ENCODE measurements at regions not wholly inside any gene's neighbourhood (a gene's known extent, or its start where the extent isn't known, plus 50 kb on each side); places are given as distances from the start of the nearest gene placed in this dataset.

GRCh38 chr16:80024443-80024842 is 423.9 kb upstream of the MAF start:
- no peak overlapping the region for H3K27ac Mint-ChIP-seq
- H3K4me1 Mint-ChIP-seq, result peaks cover 16 to 17% of the 10 kb centered on the region in 2 donors
- peaks cover 0 to 3% of the 10 kb centered on the region in 2 donors for H3K27me3 Mint-ChIP-seq (ENCODE audit: low read depth in 2 of 2)
- no peak overlapping the region for H3K4me3 Mint-ChIP-seq
- Histone ChIP-seq H3K4me1 (ENCODE audit: control insufficient read depth, insufficient read depth, low read length) (peaks cover 9% of the 10 kb centered on the region), H3K36me3 (ENCODE audit: control insufficient read depth, insufficient read depth, low read length) (no peaks in the 10 kb centered on the region), H3K27ac (ENCODE audit: low read length) (no peak overlapping the region), H3K4me3 (ENCODE audit: low read length) (no peak overlapping the region), H3K9me3 (ENCODE audit: control insufficient read depth, insufficient read depth, low read length) (no peaks in the 10 kb centered on the region), H3K27me3 (ENCODE audit: control insufficient read depth, insufficient read depth, low read length) (no peaks in the 10 kb centered on the region)
- TF ChIP-seq CTCF (IDR thresholded peaks at IDR 0.05), result no peak
- no peak for ATAC-seq
- no peak for DNase-seq
- intact Hi-C loops (cut with micrococcal nuclease), result no loop called here
- WGBS (ENCODE audit: insufficient coverage), result 95% methylated on average over 3 of the region's 3 CpGs
- H3K9me3 Mint-ChIP-seq, result no peaks in the 10 kb centered on the region
- H3K36me3 Mint-ChIP-seq, result no peaks in the 10 kb centered on the region

GRCh38 chr16:80023865-80024264 is 423.3 kb upstream of the MAF start:
- Histone ChIP-seq H3K27ac (ENCODE audit: low read length) (no peak overlapping the region), H3K27me3 (ENCODE audit: control insufficient read depth, insufficient read depth, low read length) (no peaks in the 10 kb centered on the region), H3K4me3 (ENCODE audit: low read length) (no peak overlapping the region), H3K9me3 (ENCODE audit: control insufficient read depth, insufficient read depth, low read length) (no peaks in the 10 kb centered on the region), H3K36me3 (ENCODE audit: control insufficient read depth, insufficient read depth, low read length) (no peaks in the 10 kb centered on the region), H3K4me1 (ENCODE audit: control insufficient read depth, insufficient read depth, low read length) (peaks cover 9% of the 10 kb centered on the region)
- 88% methylated on average over 2 of the region's 2 CpGs for WGBS (ENCODE audit: insufficient coverage)
- Mint-ChIP-seq H3K4me1 (peaks cover 13 to 15% of the 10 kb centered on the region in 2 donors), H3K27me3 (ENCODE audit: low read depth in 2 of 2) (peaks cover 0 to 3% of the 10 kb centered on the region in 2 donors), H3K36me3 (no peaks in the 10 kb centered on the region), H3K9me3 (no peaks in the 10 kb centered on the region), H3K4me3 (no peak overlapping the region), H3K27ac (no peak overlapping the region)
- TF ChIP-seq CTCF (IDR thresholded peaks at IDR 0.05), result no peak
- ATAC-seq (no peak), DNase-seq (no peak)
- intact Hi-C loops (cut with micrococcal nuclease), result no loop called here

- H3K27me3 Mint-ChIP-seq (ENCODE audit: low read depth in 2 of 2), result no peaks in the 10 kb centered on the region
- H3K9me3 Mint-ChIP-seq, result no peaks in the 10 kb centered on the region
- no peak overlapping the region for H3K27ac Mint-ChIP-seq
- H3K9me3 ChIP-seq (ENCODE audit: control insufficient read depth, insufficient read depth, low read length), result no peaks in the 10 kb centered on the region
- H3K27me3 ChIP-seq (ENCODE audit: control insufficient read depth, insufficient read depth, low read length), result no peaks in the 10 kb centered on the region
- DNase-seq (no peak), ATAC-seq (no peak)
- intact Hi-C loops (cut with micrococcal nuclease), result no loop called here
- 100% methylated on average over 1 of the region's 2 CpGs for WGBS (ENCODE audit: insufficient coverage)
- no peaks in the 10 kb centered on the region for H3K36me3 Mint-ChIP-seq
- no peak overlapping the region for H3K4me3 ChIP-seq (ENCODE audit: low read length)
- H3K27ac ChIP-seq (ENCODE audit: low read length), result no peak overlapping the region
- H3K4me1 ChIP-seq (ENCODE audit: control insufficient read depth, insufficient read depth, low read length), result peaks cover 3% of the 10 kb centered on the region
- H3K4me3 Mint-ChIP-seq, result no peak overlapping the region
- TF ChIP-seq CTCF (IDR thresholded peaks at IDR 0.05), result no peak
- H3K36me3 ChIP-seq (ENCODE audit: control insufficient read depth, insufficient read depth, low read length), result no peaks in the 10 kb centered on the region
- H3K4me1 Mint-ChIP-seq, result no peaks in the 10 kb centered on the region
Observed at GRCh38 chr16:80019395-80019794, 418.9 kb upstream of the MAF start.

GRCh38 chr16:80018466-80018865 is 417.9 kb upstream of the MAF start:
- ATAC-seq, result no peak
- H3K36me3 ChIP-seq (ENCODE audit: control insufficient read depth, insufficient read depth, low read length), result no peaks in the 10 kb centered on the region
- no peaks in the 10 kb centered on the region for H3K27me3 ChIP-seq (ENCODE audit: control insufficient read depth, insufficient read depth, low read length)
- intact Hi-C loops (cut with micrococcal nuclease), result no loop called here
- H3K4me3 ChIP-seq (ENCODE audit: low read length), result no peak overlapping the region
- no peak overlapping the region for H3K4me3 Mint-ChIP-seq
- no peak for TF ChIP-seq CTCF (IDR thresholded peaks at IDR 0.05)
- no peaks in the 10 kb centered on the region for H3K4me1 Mint-ChIP-seq
- peaks cover 3% of the 10 kb centered on the region for H3K4me1 ChIP-seq (ENCODE audit: control insufficient read depth, insufficient read depth, low read length)
- H3K9me3 ChIP-seq (ENCODE audit: control insufficient read depth, insufficient read depth, low read length), result no peaks in the 10 kb centered on the region
- no peak overlapping the region for H3K27ac ChIP-seq (ENCODE audit: low read length)
- no peak for DNase-seq
- H3K27me3 Mint-ChIP-seq (ENCODE audit: low read depth in 2 of 2), result no peaks in the 10 kb centered on the region
- WGBS (ENCODE audit: insufficient coverage), result 55% methylated on average over 2 of the region's 2 CpGs
- no peaks in the 10 kb centered on the region for H3K36me3 Mint-ChIP-seq
- no peaks in the 10 kb centered on the region for H3K9me3 Mint-ChIP-seq
- no peak overlapping the region for H3K27ac Mint-ChIP-seq
